ENCODE measurements at regions not wholly inside any gene's neighbourhood (a gene's known extent, or its start where the extent isn't known, plus 50 kb on each side); places are given as distances from the start of the nearest gene placed in this dataset.

DNA sequence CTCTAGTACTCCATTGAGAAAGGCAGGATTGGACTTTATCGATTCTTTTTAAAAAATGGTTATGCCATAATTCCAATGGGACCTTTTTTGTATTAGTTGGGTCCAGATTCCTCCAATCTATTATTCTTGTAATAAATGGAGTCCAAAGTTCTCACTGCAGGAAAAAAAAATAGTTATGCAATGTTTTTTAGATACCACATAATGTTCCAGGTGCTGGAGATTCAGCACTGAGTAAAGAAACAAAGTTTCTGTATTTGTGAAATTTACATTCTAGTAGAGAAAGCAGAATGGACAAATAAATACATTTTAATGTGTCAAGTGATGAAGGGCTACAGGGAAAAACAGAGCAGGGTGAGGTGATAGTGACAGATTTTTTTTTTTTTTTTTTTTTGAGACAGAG is 78.5 kb upstream of the MYCN start:
- ATAC-seq = no peak
- Mint-ChIP-seq H3K27me3 (ENCODE audit: low read depth) (no peaks in the 10 kb centered on the region), H3K27ac (no peak overlapping the region), H3K4me1 (ENCODE audit: low read depth) (no peaks in the 10 kb centered on the region), H3K9me3 (ENCODE audit: insufficient read depth) (no peaks in the 10 kb centered on the region), H3K4me3 (no peak overlapping the region), H3K36me3 (ENCODE audit: low read depth) (no peaks in the 10 kb centered on the region)
- ChIA-PET POLR2A (no interaction called here), CTCF (no interaction called here)
- no peak for DNase-seq

DNA sequence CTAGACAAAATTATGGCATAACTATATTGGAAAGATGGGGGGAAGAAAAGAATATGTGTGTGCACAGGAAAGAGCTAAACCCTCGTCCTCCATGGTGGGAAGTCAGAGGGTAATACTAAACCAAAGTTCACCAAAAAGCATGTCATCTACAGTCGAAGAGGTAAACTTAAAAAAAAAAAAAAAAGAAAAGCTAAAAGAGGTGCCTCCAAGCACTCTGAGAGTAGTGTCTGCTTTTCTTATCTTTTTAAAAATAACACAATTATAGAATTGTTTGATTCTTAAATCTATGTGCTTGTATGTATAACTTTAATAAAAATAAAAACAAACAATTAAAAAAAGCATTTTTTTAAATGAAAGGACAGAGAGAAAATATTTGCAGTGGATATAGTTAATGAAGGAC is 77.3 kb upstream of the MYCN start:
- POLR2A ChIA-PET = no interaction called here

DNA sequence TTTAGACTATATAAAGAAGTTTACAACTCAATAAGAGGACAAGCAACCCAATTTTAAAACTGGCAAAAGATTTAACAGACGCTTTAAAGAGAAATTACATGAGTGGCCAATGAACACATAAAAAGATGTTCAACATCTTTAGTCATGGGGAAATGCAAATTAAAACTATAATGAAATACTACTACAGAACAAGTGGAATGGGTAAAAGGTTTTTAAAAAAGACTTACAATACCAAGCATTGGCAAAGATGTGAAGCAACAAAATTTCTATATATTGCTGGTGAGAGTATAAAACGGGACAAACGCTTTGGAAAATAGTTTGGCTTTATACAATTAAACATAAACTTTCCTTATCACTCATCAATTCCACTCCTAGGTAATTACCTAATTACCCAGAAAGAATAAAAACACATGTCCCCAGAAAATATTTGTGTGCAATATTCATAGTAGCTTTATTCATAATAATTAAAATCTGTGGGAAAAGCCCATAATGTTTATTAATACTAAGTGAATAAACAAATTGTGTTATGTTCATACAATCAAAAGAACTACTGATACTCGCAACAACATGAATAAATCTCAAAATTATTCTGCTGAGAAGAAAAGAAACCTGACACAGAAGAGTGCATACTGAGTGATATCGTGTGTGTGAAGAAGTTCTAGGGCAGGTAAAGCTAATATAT is 76.7 kb upstream of the MYCN start:
- H3K27me3 Mint-ChIP-seq (ENCODE audit: low read depth) = no peaks in the 10 kb centered on the region
- no peaks in the 10 kb centered on the region for H3K4me1 Mint-ChIP-seq (ENCODE audit: low read depth)
- no peaks in the 10 kb centered on the region for H3K9me3 Mint-ChIP-seq (ENCODE audit: insufficient read depth)
- H3K27ac Mint-ChIP-seq = no peak overlapping the region
- H3K36me3 Mint-ChIP-seq (ENCODE audit: low read depth) = no peaks in the 10 kb centered on the region
- ChIA-PET POLR2A (no interaction called here), CTCF (no interaction called here)
- no peak overlapping the region for H3K4me3 Mint-ChIP-seq
- ATAC-seq (no peak), DNase-seq (no peak)

More for the DNA sequence above, 77.3 kb upstream of the MYCN start:
- no peaks in the 10 kb centered on the region for H3K9me3 Mint-ChIP-seq (ENCODE audit: insufficient read depth)
- H3K4me3 Mint-ChIP-seq = no peak overlapping the region
- H3K4me1 Mint-ChIP-seq (ENCODE audit: low read depth) = no peaks in the 10 kb centered on the region
- DNase-seq (no peak), ATAC-seq (no peak)
- CTCF ChIA-PET = no interaction called here
- no peaks in the 10 kb centered on the region for H3K36me3 Mint-ChIP-seq (ENCODE audit: low read depth)
- no peaks in the 10 kb centered on the region for H3K27me3 Mint-ChIP-seq (ENCODE audit: low read depth)
- no peak overlapping the region for H3K27ac Mint-ChIP-seq

DNA sequence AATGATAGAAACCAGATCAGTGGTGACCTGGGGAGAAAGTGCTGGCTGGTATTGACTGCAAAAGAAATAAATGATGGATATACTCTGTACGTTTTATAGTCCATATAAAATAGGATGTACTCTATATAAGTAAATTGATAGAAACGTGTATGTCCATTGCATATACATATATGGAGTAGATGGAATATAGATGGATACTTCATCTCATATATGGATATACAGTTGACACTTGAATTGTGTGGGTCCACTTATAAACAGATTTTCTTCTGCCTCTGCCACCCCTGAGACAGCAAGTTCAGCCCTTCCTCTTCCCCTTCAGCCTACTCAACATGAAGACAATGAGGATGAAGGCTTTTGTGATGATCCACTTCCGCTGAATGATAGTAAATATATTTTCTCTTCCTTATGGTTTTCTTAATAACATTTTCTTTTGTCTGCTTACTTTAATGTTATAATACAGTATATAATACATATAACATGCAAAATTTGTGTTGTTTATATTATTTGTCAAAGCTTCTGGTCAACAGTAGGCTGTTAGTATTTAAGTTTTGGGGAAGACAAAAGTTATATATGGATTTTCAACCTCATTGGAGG is 76.1 kb upstream of the MYCN start:
- ChIA-PET CTCF (no interaction called here), POLR2A (no interaction called here)
- no peak overlapping the region for H3K27ac Mint-ChIP-seq
- DNase-seq = no peak
- no peaks in the 10 kb centered on the region for H3K27me3 Mint-ChIP-seq (ENCODE audit: low read depth)
- no peak overlapping the region for H3K4me3 Mint-ChIP-seq
- H3K36me3 Mint-ChIP-seq (ENCODE audit: low read depth) = no peaks in the 10 kb centered on the region
- ATAC-seq = no peak
- no peaks in the 10 kb centered on the region for H3K4me1 Mint-ChIP-seq (ENCODE audit: low read depth)
- H3K9me3 Mint-ChIP-seq (ENCODE audit: insufficient read depth) = no peaks in the 10 kb centered on the region

DNA sequence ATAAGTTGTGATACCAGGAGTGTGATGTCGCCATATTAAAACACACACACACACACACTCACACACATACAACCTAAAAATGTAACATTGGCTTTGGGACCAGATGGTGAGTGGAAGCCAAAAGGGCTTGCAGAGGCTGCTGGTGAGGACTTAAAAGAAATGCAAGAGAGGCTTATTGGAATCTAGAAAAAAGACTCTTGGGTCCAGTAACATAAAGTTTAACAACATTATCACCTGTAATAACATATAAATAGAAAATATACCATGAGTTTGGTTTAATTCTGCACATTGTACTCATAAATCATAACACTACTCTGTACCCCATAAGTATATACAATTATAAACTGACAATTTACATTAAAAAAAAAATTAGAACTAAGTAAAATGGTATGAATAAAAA is 74.4 kb upstream of the MYCN start:
- Mint-ChIP-seq H3K4me3 (no peak overlapping the region), H3K27me3 (ENCODE audit: low read depth) (no peaks in the 10 kb centered on the region), H3K36me3 (ENCODE audit: low read depth) (no peaks in the 10 kb centered on the region), H3K4me1 (ENCODE audit: low read depth) (no peaks in the 10 kb centered on the region), H3K9me3 (ENCODE audit: insufficient read depth) (no peaks in the 10 kb centered on the region), H3K27ac (no peak overlapping the region)
- DNase-seq (no peak), ATAC-seq (no peak)
- CTCF ChIA-PET = no interaction called here
- POLR2A ChIA-PET = no interaction called here

DNA sequence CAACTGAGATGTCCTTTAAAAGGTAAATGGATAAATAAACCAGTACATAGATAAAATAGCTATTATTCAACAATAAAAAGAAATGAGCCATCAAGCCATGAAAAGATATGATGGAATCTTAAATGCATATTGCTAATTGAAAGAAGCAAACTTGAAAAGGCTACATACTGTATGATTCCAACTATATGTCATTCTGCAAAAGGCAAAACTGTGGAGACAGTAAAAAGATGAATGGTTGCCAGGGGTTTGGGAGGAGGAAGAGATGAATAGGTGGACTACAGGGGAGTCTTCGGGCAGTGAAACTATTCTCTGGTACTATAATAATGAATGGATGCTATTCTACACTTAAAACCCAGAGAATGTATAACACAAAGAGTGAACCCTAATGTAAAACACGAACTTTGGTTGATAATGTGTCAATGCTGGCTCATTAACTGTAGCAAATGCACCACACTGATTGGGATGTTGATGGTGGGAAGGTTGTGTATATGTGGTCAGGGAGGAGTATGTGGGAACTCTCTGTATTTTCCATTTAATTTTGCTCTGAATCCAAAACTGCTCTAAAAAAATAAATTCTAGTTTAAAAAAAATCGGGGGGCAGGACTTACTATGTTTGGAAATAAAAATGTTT is 73.7 kb upstream of the MYCN start:
- CTCF ChIA-PET = no interaction called here
- H3K27ac Mint-ChIP-seq = no peak overlapping the region
- no peaks in the 10 kb centered on the region for H3K9me3 Mint-ChIP-seq (ENCODE audit: insufficient read depth)
- no peaks in the 10 kb centered on the region for H3K36me3 Mint-ChIP-seq (ENCODE audit: low read depth)
- POLR2A ChIA-PET = no interaction called here
- no peaks in the 10 kb centered on the region for H3K27me3 Mint-ChIP-seq (ENCODE audit: low read depth)
- ATAC-seq (no peak), DNase-seq (no peak)
- no peaks in the 10 kb centered on the region for H3K4me1 Mint-ChIP-seq (ENCODE audit: low read depth)
- H3K4me3 Mint-ChIP-seq = no peak overlapping the region

DNA sequence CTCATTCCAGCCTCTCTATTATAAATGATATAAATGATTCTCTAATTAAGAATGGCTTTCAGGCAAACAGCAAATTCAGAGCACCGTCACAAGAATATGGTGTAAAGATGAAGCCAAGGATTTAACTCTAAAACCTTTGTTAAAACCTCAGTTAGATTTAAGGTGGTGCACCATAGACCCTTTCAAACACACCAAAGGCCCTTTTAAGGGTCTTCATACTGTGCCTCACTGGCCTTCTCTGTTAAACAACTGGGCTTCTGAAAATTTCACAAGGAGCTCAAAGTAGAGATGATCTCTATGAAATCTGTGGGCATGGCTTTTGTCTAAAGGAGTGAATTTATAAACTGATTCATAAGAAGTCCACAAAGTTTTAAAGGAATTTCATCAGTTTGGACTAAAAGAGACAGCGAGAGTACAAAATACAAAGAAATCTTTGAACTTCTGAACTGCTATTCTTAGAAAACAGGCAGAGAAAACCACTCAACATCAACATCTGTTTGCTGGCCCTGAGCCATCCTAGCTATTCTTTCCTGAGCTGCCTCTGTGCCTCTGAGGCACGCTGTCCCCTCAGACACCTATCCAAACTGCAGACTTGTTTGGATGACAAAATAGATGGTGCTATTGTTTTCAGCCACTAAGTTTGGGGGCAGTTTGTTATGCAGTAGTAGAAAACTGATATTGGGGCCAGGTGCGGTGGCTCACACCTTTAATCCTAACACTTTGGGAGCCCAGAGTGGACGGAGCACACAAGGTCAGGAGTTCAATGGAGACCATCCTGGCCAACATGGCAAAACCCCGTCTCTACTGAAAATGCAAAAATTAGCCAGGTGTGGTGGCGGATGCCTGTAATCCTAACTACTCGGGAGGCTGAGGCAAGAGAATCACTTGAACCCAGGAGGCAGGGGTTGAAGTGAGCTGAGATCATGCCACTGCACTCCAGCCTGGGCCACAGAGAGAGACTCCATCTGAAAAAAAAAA is 72.9 kb upstream of the MYCN start:
- CTCF ChIA-PET = no interaction called here
- no peaks in the 10 kb centered on the region for H3K36me3 Mint-ChIP-seq (ENCODE audit: low read depth)
- no peaks in the 10 kb centered on the region for H3K4me1 Mint-ChIP-seq (ENCODE audit: low read depth)
- no peaks in the 10 kb centered on the region for H3K9me3 Mint-ChIP-seq (ENCODE audit: insufficient read depth)
- ATAC-seq = no peak
- H3K27ac Mint-ChIP-seq = no peak overlapping the region
- H3K27me3 Mint-ChIP-seq (ENCODE audit: low read depth) = no peaks in the 10 kb centered on the region
- DNase-seq = no peak
- no peak overlapping the region for H3K4me3 Mint-ChIP-seq
- POLR2A ChIA-PET = no interaction called here

DNA sequence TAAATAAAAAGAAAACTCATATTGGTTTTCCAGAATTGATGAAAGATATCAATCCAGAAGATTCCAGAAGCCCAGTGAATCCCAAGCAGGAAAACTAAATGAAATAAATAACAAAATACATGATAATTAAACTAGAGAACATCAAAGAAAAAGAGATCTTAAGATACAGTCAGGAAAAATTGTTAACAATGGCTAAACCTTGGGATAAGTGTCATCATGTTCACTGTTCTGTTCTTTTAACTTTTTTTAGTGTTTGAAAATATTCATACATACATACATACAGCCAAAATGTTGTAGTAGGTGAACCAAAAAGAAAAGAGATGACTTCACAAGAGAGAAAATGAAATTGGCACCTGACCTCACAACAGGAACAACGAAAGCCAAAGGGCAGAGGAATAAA is 72.2 kb upstream of the MYCN start:
- no peak for DNase-seq
- no peak overlapping the region for H3K27ac Mint-ChIP-seq
- H3K27me3 Mint-ChIP-seq (ENCODE audit: low read depth) = no peaks in the 10 kb centered on the region
- no peak overlapping the region for H3K4me3 Mint-ChIP-seq
- CTCF ChIA-PET = no interaction called here
- no peaks in the 10 kb centered on the region for H3K36me3 Mint-ChIP-seq (ENCODE audit: low read depth)
- no peaks in the 10 kb centered on the region for H3K4me1 Mint-ChIP-seq (ENCODE audit: low read depth)
- H3K9me3 Mint-ChIP-seq (ENCODE audit: insufficient read depth) = no peaks in the 10 kb centered on the region
- POLR2A ChIA-PET = no interaction called here
- ATAC-seq = no peak

DNA sequence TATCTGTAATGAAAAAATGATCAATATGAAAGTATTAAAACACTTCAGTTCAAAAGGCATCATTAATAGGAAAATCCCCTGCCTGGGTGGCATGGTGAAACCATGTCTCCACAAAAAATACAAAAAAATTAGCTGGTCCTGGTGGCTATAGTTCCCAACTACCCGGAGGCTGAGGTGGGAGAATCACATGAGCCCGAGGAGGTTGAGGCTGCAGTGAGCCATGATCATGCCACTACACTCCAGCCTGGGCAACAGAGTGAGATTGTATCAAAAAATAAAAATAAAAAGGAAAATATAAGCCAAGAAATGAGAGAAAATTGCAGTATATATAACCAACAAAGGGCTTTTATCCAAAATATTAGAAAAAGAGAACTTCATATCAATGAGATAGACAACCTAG is 71.6 kb upstream of the MYCN start:
- ChIA-PET CTCF (no interaction called here), POLR2A (no interaction called here)
- H3K9me3 Mint-ChIP-seq (ENCODE audit: insufficient read depth) = no peaks in the 10 kb centered on the region
- H3K4me1 Mint-ChIP-seq (ENCODE audit: low read depth) = no peaks in the 10 kb centered on the region
- no peaks in the 10 kb centered on the region for H3K36me3 Mint-ChIP-seq (ENCODE audit: low read depth)
- ATAC-seq (no peak), DNase-seq (no peak)
- no peaks in the 10 kb centered on the region for H3K27me3 Mint-ChIP-seq (ENCODE audit: low read depth)
- no peak overlapping the region for H3K27ac Mint-ChIP-seq
- no peak overlapping the region for H3K4me3 Mint-ChIP-seq

DNA sequence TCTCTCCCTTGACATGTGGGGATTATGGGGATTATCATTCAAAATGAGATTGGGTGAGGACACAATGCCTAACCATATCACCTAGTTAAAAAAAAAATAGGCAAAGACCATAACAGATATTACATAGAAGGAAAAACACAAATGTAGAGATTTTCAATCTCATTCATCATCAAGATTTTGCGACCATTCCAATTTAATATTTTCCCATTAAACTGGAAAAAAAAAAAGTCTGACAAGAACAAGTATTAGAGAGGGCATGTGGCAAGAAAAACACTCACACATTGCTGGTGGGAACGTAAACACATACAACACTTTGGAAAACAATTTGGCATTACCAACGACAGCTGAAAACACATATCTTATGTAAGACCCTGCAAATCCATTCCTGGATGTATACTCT is 71.0 kb upstream of the MYCN start:
- DNase-seq (no peak), ATAC-seq (no peak)
- ChIA-PET CTCF (no interaction called here), POLR2A (no interaction called here)
- H3K36me3 Mint-ChIP-seq (ENCODE audit: low read depth) = no peaks in the 10 kb centered on the region
- H3K4me1 Mint-ChIP-seq (ENCODE audit: low read depth) = no peaks in the 10 kb centered on the region
- no peaks in the 10 kb centered on the region for H3K27me3 Mint-ChIP-seq (ENCODE audit: low read depth)
- no peak overlapping the region for H3K4me3 Mint-ChIP-seq
- no peak overlapping the region for H3K27ac Mint-ChIP-seq
- no peaks in the 10 kb centered on the region for H3K9me3 Mint-ChIP-seq (ENCODE audit: insufficient read depth)

DNA sequence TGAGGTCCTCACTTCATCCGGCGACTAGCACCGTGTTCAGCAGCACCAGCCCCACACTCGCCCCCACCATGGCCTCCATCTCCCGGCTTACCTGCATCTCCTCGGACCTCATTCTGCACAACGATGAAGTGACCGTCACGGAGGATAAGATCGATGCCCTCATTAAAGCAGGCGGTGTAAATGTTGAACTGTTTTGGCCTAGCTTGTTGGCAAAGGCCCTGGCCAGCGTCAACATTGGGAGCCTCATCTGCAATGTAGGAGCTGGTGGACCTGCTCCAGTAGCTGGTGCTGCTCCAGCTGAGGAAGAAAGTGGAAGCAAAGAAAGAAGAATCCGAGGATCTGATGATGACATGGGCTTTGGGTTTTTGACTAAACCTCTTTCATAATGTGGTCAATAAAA is 70.5 kb upstream of the MYCN start:
- H3K4me3 Mint-ChIP-seq = no peak overlapping the region
- no peaks in the 10 kb centered on the region for H3K4me1 Mint-ChIP-seq (ENCODE audit: low read depth)
- DNase-seq (no peak), ATAC-seq (no peak)
- ChIA-PET CTCF (no interaction called here), POLR2A (no interaction called here)
- H3K9me3 Mint-ChIP-seq (ENCODE audit: insufficient read depth) = no peaks in the 10 kb centered on the region
- H3K36me3 Mint-ChIP-seq (ENCODE audit: low read depth) = no peaks in the 10 kb centered on the region
- H3K27ac Mint-ChIP-seq = no peak overlapping the region
- no peaks in the 10 kb centered on the region for H3K27me3 Mint-ChIP-seq (ENCODE audit: low read depth)

DNA sequence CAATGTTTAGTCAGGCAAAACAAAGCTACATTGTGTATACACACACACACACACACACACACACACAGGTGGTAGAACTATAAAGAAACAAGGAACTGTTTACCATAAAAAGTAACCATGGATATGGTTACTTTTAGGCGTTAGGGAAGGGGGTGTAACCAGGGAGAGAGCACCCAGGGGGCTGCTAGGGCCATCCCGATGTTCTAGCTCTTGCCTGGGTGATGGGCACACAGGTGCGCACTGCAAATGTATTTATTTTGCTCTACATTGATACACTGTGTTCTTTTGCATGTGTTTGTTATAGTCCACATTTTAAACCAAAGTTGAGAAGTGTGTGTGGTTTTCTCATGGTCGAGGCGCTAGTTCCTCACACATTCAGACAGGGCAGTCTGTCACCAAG is 69.8 kb upstream of the MYCN start:
- Mint-ChIP-seq H3K36me3 (ENCODE audit: low read depth) (no peaks in the 10 kb centered on the region), H3K27me3 (ENCODE audit: low read depth) (no peaks in the 10 kb centered on the region), H3K4me3 (no peak overlapping the region), H3K9me3 (ENCODE audit: insufficient read depth) (no peaks in the 10 kb centered on the region), H3K27ac (no peak overlapping the region), H3K4me1 (ENCODE audit: low read depth) (no peaks in the 10 kb centered on the region)
- ChIA-PET POLR2A (no interaction called here), CTCF (no interaction called here)
- ATAC-seq (no peak), DNase-seq (no peak)
